Ishikawa (cell line): ENCODE measurements at regions not wholly inside any gene's neighbourhood (a gene's known extent, or its start where the extent isn't known, plus 50 kb on each side); places are given as distances from the start of the nearest gene placed in this dataset.
A peak's percentile ranks its signal among the peaks of the same experiment; 100 is the strongest.

ENCODE experiments used
- CEBPB ChIP-seq: IDR thresholded peaks from 2 replicates; pipeline ENCODE4 v1.6.1; 2012
- CREB1 ChIP-seq: IDR thresholded peaks from 2 replicates; pipeline ENCODE4 v1.6.1; 2012; ENCODE audit warnings: low read depth
- EGR1 ChIP-seq: IDR thresholded peaks from 2 replicates; pipeline ENCODE4 v1.6.1; 2012
- EP300 ChIP-seq: IDR thresholded peaks from 2 replicates; pipeline ENCODE4 v1.6.1; 2012; ENCODE audit warnings: borderline replicate concordance
- FOXM1 ChIP-seq: IDR thresholded peaks from 2 replicates; pipeline ENCODE4 v1.6.1; 2012; ENCODE audit warnings: low read depth, borderline replicate concordance
- MAX ChIP-seq: IDR thresholded peaks from 2 replicates; pipeline ENCODE4 v1.6.1; 2012
- NFIC ChIP-seq: IDR thresholded peaks from 2 replicates; pipeline ENCODE4 v1.6.1; 2012
- RAD21 ChIP-seq: IDR thresholded peaks from 2 replicates; pipeline ENCODE4 v1.6.1; 2012; ENCODE audit warnings: low read depth
- REST ChIP-seq: IDR thresholded peaks from 2 replicates; pipeline ENCODE4 v1.6.1; 2012; ENCODE audit warnings: low read depth, mild to moderate bottlenecking
- TAF1 ChIP-seq: IDR thresholded peaks from 2 replicates; pipeline ENCODE4 v1.6.1; 2012; ENCODE audit warnings: low read depth, mild to moderate bottlenecking
- TCF12 ChIP-seq: IDR thresholded peaks from 2 replicates; pipeline ENCODE4 v1.6.1; 2012; ENCODE audit warnings: low read depth
- TEAD4 ChIP-seq: IDR thresholded peaks from 2 replicates; pipeline ENCODE4 v1.6.1; 2012
- YY1 ChIP-seq: IDR thresholded peaks from 2 replicates; pipeline ENCODE4 v1.6.1; 2012; ENCODE audit warnings: low read depth
- ZBTB7A ChIP-seq: IDR thresholded peaks from 2 replicates; pipeline ENCODE4 v1.6.1; 2012; ENCODE audit warnings: low read depth
- TF ChIP-seq, protein P1 (sequence below): IDR thresholded peaks from 2 replicates; pipeline ENCODE4 v1.6.1; 2012

DNA sequence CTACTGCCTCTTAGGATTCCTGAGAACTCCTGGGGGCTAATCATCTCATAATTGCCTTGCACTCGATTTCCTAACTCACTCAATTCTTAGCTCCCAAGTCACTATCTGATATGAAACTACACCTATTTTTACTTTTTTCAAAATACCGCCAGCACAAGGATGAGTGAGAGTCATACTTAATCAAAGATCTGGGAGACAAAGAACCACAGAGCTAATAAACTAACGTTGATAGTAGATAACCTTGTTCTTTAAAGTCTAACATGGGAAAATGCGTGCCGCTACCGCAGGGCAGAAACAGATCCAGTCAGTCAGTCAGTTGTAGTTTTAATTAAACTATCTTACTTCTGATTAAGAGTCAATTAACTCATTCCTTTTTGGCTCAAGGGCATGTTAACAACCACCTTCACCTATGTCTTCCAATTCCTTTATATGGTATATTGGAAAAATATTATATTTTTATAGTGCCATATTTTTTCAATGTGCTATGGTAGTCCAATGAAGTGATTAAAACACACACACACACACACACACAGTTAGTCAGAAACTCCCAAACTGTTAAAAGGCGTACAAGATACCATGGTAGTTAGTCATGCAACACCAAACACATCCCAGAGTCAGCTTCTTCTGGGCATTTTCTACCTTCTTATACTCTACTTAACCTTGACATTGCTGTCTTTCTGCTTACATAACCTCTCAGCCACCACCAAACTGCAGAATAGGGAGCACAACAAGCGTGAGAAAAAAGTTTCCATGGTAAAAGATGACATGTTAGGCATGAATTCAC lies 114.0 kb downstream of the KLHL28 start:
- no peak for TF ChIP-seq EGR1
- TF ChIP-seq CEBPB: no peak
- TF ChIP-seq NFIC: no peak
- TF ChIP-seq, protein P1, sequence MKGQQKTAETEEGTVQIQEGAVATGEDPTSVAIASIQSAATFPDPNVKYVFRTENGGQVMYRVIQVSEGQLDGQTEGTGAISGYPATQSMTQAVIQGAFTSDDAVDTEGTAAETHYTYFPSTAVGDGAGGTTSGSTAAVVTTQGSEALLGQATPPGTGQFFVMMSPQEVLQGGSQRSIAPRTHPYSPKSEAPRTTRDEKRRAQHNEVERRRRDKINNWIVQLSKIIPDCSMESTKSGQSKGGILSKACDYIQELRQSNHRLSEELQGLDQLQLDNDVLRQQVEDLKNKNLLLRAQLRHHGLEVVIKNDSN: no peak
- TF ChIP-seq YY1: no peak
- no peak for TF ChIP-seq CREB1
- TF ChIP-seq TCF12: no peak
- TF ChIP-seq REST: no peak
- TF ChIP-seq TAF1: no peak
- TF ChIP-seq ZBTB7A: no peak
- TF ChIP-seq TEAD4: no peak
- TF ChIP-seq FOXM1: no peak
- TF ChIP-seq RAD21: no peak
- no peak for TF ChIP-seq MAX
- no peak for TF ChIP-seq EP300

GRCh38 chr14:44846232-44846824 lies 115.4 kb downstream of the KLHL28 start:
- TF ChIP-seq RAD21: peak; percentile 93
- TF ChIP-seq, protein P1: no peak

DNA sequence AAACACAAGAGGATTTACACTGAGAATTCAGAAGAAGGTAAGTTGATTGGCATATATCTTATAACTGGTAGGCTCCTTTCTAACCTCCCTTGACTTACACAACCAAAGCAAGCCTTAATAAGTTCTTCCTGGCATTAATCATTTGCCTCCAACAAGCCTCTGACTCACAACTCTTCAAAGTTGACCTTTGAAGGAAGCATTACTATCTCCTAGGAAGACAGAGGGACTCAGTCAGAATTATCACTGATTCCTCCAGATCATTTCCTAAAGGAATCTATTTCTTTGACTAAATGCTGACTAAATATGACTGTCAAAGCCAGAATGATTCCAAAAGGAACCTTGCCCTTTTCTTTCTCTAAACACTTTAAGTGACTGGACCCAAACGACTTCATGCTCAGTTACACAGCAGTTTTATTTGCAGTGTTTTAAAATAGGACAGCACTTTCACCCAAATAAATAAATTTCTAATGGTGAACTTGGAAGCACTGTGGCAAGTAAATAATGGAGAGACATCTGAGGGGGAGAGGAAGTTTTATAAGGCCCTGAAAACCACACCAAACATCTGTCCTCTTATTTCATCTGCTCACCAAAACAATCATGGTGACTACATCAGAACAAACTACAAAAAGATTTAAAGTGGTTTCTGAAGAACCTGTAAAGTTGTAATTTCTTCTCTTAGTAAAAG lies 128.2 kb downstream of the KLHL28 start:
- TF ChIP-seq MAX: no peak
- no peak for TF ChIP-seq YY1
- no peak for TF ChIP-seq EGR1
- TF ChIP-seq FOXM1: no peak
- TF ChIP-seq TEAD4: no peak

GRCh38 chr14:44830371-44830770 lies 131.4 kb downstream of the KLHL28 start:
- TF ChIP-seq EP300 (no peak), EGR1 (no peak), CEBPB (no peak), TEAD4 (no peak), YY1 (no peak), NFIC (no peak), ZBTB7A (no peak), REST (no peak), RAD21 (no peak), MAX (no peak), FOXM1 (no peak), TCF12 (no peak), TAF1 (no peak), CREB1 (no peak)
- TF ChIP-seq, protein P1: no peak

DNA sequence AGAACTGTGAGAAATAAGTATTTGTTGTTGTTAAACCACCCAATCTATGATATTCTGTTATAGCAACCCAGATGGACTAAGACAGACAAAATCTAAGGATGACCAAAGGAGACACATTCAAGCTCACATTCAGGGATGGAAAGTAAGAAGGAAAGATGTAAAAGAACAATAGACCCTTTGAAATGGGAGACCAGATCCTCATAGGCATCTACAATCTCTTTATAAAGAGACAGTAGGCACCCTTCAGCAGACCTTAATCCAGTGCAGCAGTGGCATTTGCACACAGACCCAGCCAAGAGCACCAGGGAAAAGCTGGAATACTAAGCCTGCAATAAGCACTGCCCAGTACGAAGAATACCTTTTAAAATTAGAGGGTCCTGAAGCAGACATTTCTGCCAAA lies 132.7 kb downstream of the KLHL28 start:
- no peak for TF ChIP-seq MAX
- TF ChIP-seq REST: no peak
- no peak for TF ChIP-seq ZBTB7A
- TF ChIP-seq CEBPB: no peak
- no peak for TF ChIP-seq TEAD4
- TF ChIP-seq TCF12: no peak
- TF ChIP-seq, protein P1: no peak
- TF ChIP-seq NFIC: no peak
- no peak for TF ChIP-seq CREB1
- TF ChIP-seq EP300: no peak
- TF ChIP-seq FOXM1: no peak
- no peak for TF ChIP-seq EGR1
- no peak for TF ChIP-seq RAD21
- no peak for TF ChIP-seq TAF1
- TF ChIP-seq YY1: no peak
